ENCODE measurements at regions not wholly inside any gene's neighbourhood (a gene's known extent, or its start where the extent isn't known, plus 50 kb on each side); places are given as distances from the start of the nearest gene placed in this dataset.
A peak's percentile ranks its signal among the peaks of the same experiment; 100 is the strongest.
"Not testable (repeated sequence)": the region's sequence is repeated elsewhere in the genome, so short reads cannot be mapped to it uniquely, and the experiment has no call there.

- no peak for FAIRE-seq
- no peak for DNase-seq (ENCODE audit: insufficient read length, low spot score)
- TF ChIP-seq CTCF (IDR thresholded peaks at IDR 0.05; ENCODE audit: insufficient read depth, missing control alignments) = no peak
These were observed 68.3 kb upstream of the ABCD3 start for GRCh38 chr1:94349853-94350252.

- DNase-seq (ENCODE audit: insufficient read length, low spot score); FAIRE-seq: not testable (repeated sequence)
These were observed 69.8 kb upstream of the ABCD3 start for GRCh38 chr1:94348386-94348785.

GRCh38 chr1:94345148-94345721, 73.0 kb upstream of the ABCD3 start:
- no peak for FAIRE-seq
- no peak for DNase-seq (ENCODE audit: insufficient read length, low spot score)
- TF ChIP-seq CTCF (IDR thresholded peaks at IDR 0.05; ENCODE audit: insufficient read depth, missing control alignments) = no peak

GRCh38 chr1:94342416-94342815, 75.8 kb upstream of the ABCD3 start:
- TF ChIP-seq CTCF (IDR thresholded peaks at IDR 0.05; ENCODE audit: insufficient read depth, missing control alignments) = no peak
- FAIRE-seq = no peak
- no peak for DNase-seq (ENCODE audit: insufficient read length, low spot score)

- no peak for FAIRE-seq
- no peak for DNase-seq (ENCODE audit: insufficient read length, low spot score)
- TF ChIP-seq CTCF (IDR thresholded peaks at IDR 0.05; ENCODE audit: insufficient read depth, missing control alignments) = no peak
These were observed 78.8 kb upstream of the ABCD3 start for GRCh38 chr1:94339206-94339927.

- no peak for TF ChIP-seq CTCF (IDR thresholded peaks at IDR 0.05; ENCODE audit: insufficient read depth, missing control alignments)
- DNase-seq (ENCODE audit: insufficient read length, low spot score) (no peak), FAIRE-seq (no peak)
These were observed 81.2 kb upstream of the ABCD3 start for GRCh38 chr1:94336991-94337390.

- peak; percentile 89 for TF ChIP-seq CTCF (IDR thresholded peaks at IDR 0.05; ENCODE audit: insufficient read depth, missing control alignments)
- DNase-seq (ENCODE audit: insufficient read length, low spot score) (no peak), FAIRE-seq (no peak)
These were observed 82.2 kb upstream of the ABCD3 start for GRCh38 chr1:94335950-94336349.
